HG02610 (cell line): ENCODE measurements at regions not wholly inside any gene's neighbourhood (a gene's known extent, or its start where the extent isn't known, plus 50 kb on each side); places are given as distances from the start of the nearest gene placed in this dataset.
"Not testable (repeated sequence)": the region's sequence is repeated elsewhere in the genome, so short reads cannot be mapped to it uniquely, and the experiment has no call there.

Source experiments
- ATAC-seq: cut with Tn5 transposase; IDR thresholded peaks from one replicate; pipeline ENCODE4 v1.9.1; 2021; ENCODE audit warnings: mild to moderate bottlenecking, moderate library complexity; ENCODE audit not compliant: unreplicated experiment

- ATAC-seq, result no peak
Measured at GRCh38 chr6:25112322-25112773, 166.8 kb upstream of the CARMIL1 start.

GRCh38 chr6:25113436-25113835 lies 165.7 kb upstream of the CARMIL1 start:
- ATAC-seq, result no peak

GRCh38 chr6:25118038-25118437 lies 161.1 kb upstream of the CARMIL1 start:
- no peak for ATAC-seq

GRCh38 chr6:25121186-25121585 lies 158.0 kb upstream of the CARMIL1 start:
- no peak for ATAC-seq

- no peak for ATAC-seq
Measured at GRCh38 chr6:25122001-25122400, 157.2 kb upstream of the CARMIL1 start.

GRCh38 chr6:25122622-25123237 lies 156.4 kb upstream of the CARMIL1 start:
- no peak for ATAC-seq

- ATAC-seq, result no peak
Measured at GRCh38 chr6:25124216-25124715, 154.9 kb upstream of the CARMIL1 start.

- ATAC-seq, result no peak
Measured at GRCh38 chr6:25125736-25126135, 153.4 kb upstream of the CARMIL1 start.

GRCh38 chr6:25127076-25127837 lies 151.9 kb upstream of the CARMIL1 start:
- ATAC-seq, result no peak

- ATAC-seq, result no peak
Measured at GRCh38 chr6:25130518-25130917, 148.7 kb upstream of the CARMIL1 start.

- ATAC-seq, result no peak
Measured at GRCh38 chr6:25132934-25133333, 146.2 kb upstream of the CARMIL1 start.

- no peak for ATAC-seq
Measured at GRCh38 chr6:25133568-25133967, 145.6 kb upstream of the CARMIL1 start.

- no peak for ATAC-seq
Measured at GRCh38 chr6:25136854-25137253, 142.3 kb upstream of the CARMIL1 start.

- no peak for ATAC-seq
Measured at GRCh38 chr6:25137480-25137879, 141.7 kb upstream of the CARMIL1 start.

- ATAC-seq, result no peak
Measured at GRCh38 chr6:25137916-25138232, 141.3 kb upstream of the CARMIL1 start.

- ATAC-seq, result peak; percentile 96
Measured at GRCh38 chr6:25138233-25138933, 140.8 kb upstream of the CARMIL1 start.

- peak; percentile 5 for ATAC-seq
Measured at GRCh38 chr6:25138934-25139415, 140.2 kb upstream of the CARMIL1 start.

GRCh38 chr6:25139608-25140007 lies 139.6 kb upstream of the CARMIL1 start:
- ATAC-seq, result not testable (repeated sequence)

- ATAC-seq, result no peak
Measured at GRCh38 chr6:25142506-25142905, 136.7 kb upstream of the CARMIL1 start.

- ATAC-seq, result no peak
Measured at GRCh38 chr6:25144919-25145318, 134.3 kb upstream of the CARMIL1 start.

- ATAC-seq, result peak; percentile 95
Measured at GRCh38 chr6:25147223-25147622, 132.0 kb upstream of the CARMIL1 start.

- ATAC-seq, result no peak
Measured at GRCh38 chr6:25150031-25150430, 129.1 kb upstream of the CARMIL1 start.
